ENCODE measurements at regions not wholly inside any gene's neighbourhood (a gene's known extent, or its start where the extent isn't known, plus 50 kb on each side); places are given as distances from the start of the nearest gene placed in this dataset.
"Not testable (repeated sequence)": the region's sequence is repeated elsewhere in the genome, so short reads cannot be mapped to it uniquely, and the experiment has no call there.

GRCh38 chr1:93765099-93765498 lies 83.5 kb upstream of the BCAR3 start:
- Histone ChIP-seq H3K4me1 (peaks cover 20% of the 10 kb centered on the region), H3K4me3 (no peak overlapping the region), H3K27me3 (ENCODE audit: low read depth) (no peaks in the 10 kb centered on the region), H3K9me3 (no peaks in the 10 kb centered on the region; the same call in 1 of the 2 replicates), H3K36me3 (replicated peaks) (no peaks in the 10 kb centered on the region)
- DNase-seq (ENCODE audit: low spot score in 2 of 2): no peak
- in situ Hi-C loops (cut with MboI; ENCODE audit: low sequenced_read_pairs): no loop called here

- Histone ChIP-seq H3K4me1 (peaks cover 18% of the 10 kb centered on the region), H3K36me3 (replicated peaks) (no peaks in the 10 kb centered on the region)
- in situ Hi-C loops (cut with MboI; ENCODE audit: low sequenced_read_pairs): no loop called here
Observed at GRCh38 chr1:93764366-93764750, 82.7 kb upstream of the BCAR3 start.

DNA sequence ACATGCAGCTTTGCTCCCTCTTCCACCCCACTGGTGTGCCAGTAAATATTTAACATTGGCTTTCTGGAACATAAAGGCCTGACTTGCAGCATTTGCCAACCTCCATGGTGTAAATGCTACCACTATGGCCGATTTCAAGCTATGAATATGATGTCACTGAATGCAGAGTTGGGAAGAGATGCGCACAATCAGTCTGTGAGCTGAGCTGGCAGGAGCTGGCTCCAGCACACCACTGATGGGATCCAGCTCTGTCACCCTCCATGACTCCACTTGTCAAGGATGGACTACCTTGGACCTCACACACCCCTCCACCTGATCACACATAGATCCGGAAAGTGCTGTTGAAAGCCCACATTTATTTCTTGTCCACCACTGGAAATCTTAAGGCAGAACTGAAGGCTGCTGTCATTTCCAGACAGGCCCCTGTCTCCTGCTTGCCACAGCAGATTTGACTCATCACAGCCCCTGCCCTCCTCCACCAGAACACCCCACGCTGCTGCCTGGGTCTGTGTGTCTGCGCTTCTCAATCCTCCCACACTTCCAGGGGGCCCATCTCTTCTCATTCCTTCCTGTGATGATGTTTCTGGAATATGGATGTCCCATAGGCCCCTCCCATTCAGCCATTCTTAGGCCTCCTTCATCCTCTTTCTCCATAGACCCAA lies 82.2 kb upstream of the BCAR3 start:
- in situ Hi-C loops (cut with MboI; ENCODE audit: low sequenced_read_pairs): no loop called here

More at GRCh38 chr1:93764366-93764750, 82.7 kb upstream of the BCAR3 start:
- Histone ChIP-seq H3K27me3 (ENCODE audit: low read depth) (no peaks in the 10 kb centered on the region), H3K4me3 (no peak overlapping the region), H3K9me3 (no peaks in the 10 kb centered on the region; the same call in 1 of the 2 replicates)
- no peak for DNase-seq (ENCODE audit: low spot score in 2 of 2)

DNA sequence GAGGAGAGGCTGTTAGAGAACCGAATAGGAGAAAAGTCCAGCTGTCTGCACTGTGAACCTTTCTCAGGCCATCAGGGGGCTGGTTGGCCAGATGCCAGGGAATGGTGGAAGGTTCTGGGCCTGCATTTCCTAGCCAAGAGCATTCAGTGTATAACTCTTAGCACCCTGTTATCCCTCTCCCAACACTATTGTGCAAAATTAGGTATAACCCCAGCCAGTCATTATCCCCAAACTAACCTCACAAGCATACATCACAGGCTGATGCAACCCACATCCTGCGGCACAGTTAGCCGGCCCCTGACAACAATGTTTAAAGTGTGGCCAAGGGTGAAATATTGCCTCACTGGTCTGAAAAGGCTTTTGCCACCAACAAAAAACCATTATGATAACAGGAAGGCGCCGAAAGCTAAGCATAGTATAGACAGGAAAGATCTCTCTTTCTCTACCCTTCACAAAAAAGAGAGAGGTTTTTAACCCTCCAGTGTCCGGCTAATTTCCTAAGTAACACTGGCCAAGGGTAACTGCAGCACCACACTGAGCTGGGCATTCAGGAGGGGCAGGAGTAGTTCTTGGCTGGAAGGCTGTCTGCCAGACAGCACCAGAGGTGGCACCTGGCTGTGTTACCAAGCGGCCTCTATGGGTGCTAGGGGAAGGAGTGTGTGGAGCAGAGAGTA lies 77.3 kb upstream of the BCAR3 start:
- Histone ChIP-seq H3K4me3 (no peak overlapping the region), H3K36me3 (replicated peaks) (no peaks in the 10 kb centered on the region), H3K4me1 (no peaks in the 10 kb centered on the region), H3K9me3 (no peaks in the 10 kb centered on the region), H3K27me3 (ENCODE audit: low read depth) (no peaks in the 10 kb centered on the region)
- in situ Hi-C loops (cut with MboI; ENCODE audit: low sequenced_read_pairs): no loop called here
- no peak for DNase-seq (ENCODE audit: low spot score in 2 of 2)

More for the DNA sequence above, 82.2 kb upstream of the BCAR3 start:
- no peak for DNase-seq (ENCODE audit: low spot score in 2 of 2)
- no peaks in the 10 kb centered on the region for H3K9me3 ChIP-seq
- no peaks in the 10 kb centered on the region for H3K27me3 ChIP-seq (ENCODE audit: low read depth)
- H3K4me1 ChIP-seq: peaks cover 14% of the 10 kb centered on the region
- H3K4me3 ChIP-seq: no peak overlapping the region
- no peaks in the 10 kb centered on the region for H3K36me3 ChIP-seq (replicated peaks)

DNA sequence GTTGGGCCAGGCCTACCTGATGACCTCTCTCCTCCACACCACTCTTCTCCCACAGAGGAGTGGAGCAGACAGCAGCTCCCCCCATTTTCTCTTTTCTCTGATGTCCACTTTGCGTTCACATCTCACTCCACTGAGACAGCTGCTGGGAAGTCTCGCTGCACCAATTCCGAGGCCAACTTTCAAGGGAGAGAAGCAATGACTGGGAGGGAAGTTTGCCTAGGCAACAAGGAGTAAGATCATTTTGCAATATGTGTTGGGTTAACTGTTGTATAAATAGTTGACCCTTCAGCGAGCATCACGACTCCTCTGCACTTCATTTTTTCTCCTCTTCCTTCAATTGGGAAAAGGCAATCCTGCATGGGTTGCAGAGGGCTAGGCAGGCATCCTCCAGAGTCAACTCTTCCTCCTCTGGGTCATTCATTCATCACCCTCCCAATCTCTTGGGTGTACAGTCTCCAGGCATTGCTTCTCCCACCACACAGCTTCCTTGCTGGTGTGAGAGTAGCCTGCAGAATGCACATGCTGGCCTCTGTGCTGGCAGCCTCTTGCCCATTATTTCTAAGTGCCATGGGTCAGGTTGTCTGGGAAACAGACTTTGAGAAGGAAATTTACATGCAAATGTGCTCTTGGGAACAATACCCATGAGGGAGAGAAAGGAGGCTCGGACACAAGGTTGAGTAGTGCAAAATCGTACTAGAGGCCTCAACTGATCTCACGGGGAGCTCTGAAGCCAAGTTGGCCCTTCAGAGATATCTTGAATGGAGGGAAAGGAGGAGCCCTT lies 75.8 kb upstream of the BCAR3 start:
- H3K4me3 ChIP-seq: no peak overlapping the region
- no peaks in the 10 kb centered on the region for H3K27me3 ChIP-seq (ENCODE audit: low read depth)
- no peak for DNase-seq (ENCODE audit: low spot score in 2 of 2)
- no peaks in the 10 kb centered on the region for H3K9me3 ChIP-seq
- in situ Hi-C loops (cut with MboI; ENCODE audit: low sequenced_read_pairs): no loop called here
- no peaks in the 10 kb centered on the region for H3K4me1 ChIP-seq
- H3K36me3 ChIP-seq (replicated peaks): no peaks in the 10 kb centered on the region

DNA sequence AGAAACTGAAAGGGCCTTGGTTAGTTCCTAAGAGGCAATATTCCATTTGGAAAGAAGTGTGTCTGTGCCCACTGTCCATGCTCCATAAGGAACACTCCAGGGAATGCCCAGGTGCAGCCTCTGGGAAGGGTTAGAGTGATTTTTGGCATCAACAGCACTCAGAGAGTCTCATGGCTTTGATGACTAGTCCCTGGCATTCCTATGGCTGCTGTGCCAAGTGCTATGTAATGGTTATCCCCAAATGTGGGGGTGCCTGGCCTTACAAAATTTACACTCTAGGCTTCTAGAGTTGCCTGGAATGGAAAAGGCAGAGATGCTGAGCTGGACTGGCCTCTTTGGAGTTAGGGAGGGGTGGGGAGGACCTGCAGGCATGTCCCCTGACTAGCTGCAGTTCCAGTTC lies 75.0 kb upstream of the BCAR3 start:
- no peak overlapping the region for H3K4me3 ChIP-seq
- DNase-seq (ENCODE audit: low spot score in 2 of 2): no peak
- H3K9me3 ChIP-seq: no peaks in the 10 kb centered on the region
- H3K27me3 ChIP-seq (ENCODE audit: low read depth): no peaks in the 10 kb centered on the region
- H3K36me3 ChIP-seq (replicated peaks): no peaks in the 10 kb centered on the region
- in situ Hi-C loops (cut with MboI; ENCODE audit: low sequenced_read_pairs): no loop called here
- no peaks in the 10 kb centered on the region for H3K4me1 ChIP-seq

DNA sequence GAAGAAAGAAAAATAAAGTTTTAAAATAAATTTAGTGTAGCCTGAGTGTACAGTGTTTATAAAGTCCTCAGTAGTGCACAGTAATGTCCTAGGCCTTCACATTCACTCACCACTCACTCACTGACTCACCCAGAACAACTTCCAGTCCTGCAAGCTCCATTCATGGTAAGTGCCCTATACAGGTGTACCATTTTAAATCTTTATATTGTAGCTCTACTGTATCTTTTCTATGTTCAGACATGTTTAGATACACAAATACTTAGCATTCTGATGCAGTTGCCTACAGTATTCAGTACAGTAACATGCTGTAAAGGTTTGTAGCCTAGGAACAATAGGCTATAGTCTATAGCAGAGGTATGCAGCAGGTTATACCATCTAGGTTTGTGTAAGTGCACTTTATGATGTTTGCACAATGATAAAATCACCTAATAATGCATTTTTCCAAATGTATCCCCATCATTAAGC lies 73.6 kb upstream of the BCAR3 start:
- H3K9me3 ChIP-seq; H3K27me3 ChIP-seq (ENCODE audit: low read depth); H3K4me1 ChIP-seq; H3K4me3 ChIP-seq; in situ Hi-C loops (cut with MboI; ENCODE audit: low sequenced_read_pairs); DNase-seq (ENCODE audit: low spot score in 2 of 2); H3K36me3 ChIP-seq (replicated peaks): not testable (repeated sequence)

DNA sequence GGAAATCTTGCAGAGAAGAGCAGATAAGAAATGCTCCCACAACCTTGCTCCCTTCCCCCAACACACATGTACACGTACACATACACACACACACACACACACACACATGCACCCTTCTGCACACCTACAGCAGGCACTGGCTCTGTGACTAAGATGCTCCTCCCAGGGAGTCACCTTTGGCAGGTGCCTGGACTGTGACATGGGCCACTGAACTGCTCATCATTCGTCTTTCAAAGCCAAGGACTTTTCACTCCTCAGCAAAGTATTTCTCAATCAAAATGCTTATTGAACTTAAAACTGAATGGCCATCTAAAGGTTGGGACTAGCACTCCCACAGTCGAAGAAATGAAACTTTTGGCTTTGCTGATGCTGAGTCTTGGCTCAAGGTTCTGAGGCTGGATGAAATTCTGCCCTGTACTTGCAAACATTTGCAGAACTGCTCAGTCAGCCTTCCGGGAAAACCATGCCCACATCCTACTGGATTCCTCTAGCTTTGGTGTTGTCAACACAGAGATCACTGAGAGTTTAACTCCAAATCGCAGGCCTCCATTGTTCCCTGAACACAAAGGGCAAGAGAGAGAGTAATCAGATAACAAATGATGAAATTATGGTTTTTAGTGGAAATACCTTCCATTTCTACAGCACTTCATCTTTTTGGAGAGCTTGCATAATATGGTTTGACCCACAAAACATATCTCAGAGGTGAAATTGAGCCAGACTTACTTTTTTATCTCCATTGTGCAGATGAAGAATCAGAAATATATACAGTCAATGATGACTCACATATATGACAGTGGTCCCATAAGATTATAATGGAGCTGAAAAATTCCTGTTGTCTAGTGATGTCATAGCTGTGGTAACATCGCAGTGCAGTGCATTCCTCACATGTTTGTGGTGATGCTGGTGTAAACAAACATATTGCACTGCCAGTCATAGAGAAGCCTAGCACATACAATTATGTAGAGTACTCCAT lies 72.4 kb upstream of the BCAR3 start:
- Histone ChIP-seq H3K36me3 (replicated peaks) (no peaks in the 10 kb centered on the region), H3K27me3 (ENCODE audit: low read depth) (no peaks in the 10 kb centered on the region), H3K4me1 (no peaks in the 10 kb centered on the region), H3K4me3 (no peak overlapping the region), H3K9me3 (no peaks in the 10 kb centered on the region)
- no peak for DNase-seq (ENCODE audit: low spot score in 2 of 2)
- in situ Hi-C loops (cut with MboI; ENCODE audit: low sequenced_read_pairs): no loop called here

DNA sequence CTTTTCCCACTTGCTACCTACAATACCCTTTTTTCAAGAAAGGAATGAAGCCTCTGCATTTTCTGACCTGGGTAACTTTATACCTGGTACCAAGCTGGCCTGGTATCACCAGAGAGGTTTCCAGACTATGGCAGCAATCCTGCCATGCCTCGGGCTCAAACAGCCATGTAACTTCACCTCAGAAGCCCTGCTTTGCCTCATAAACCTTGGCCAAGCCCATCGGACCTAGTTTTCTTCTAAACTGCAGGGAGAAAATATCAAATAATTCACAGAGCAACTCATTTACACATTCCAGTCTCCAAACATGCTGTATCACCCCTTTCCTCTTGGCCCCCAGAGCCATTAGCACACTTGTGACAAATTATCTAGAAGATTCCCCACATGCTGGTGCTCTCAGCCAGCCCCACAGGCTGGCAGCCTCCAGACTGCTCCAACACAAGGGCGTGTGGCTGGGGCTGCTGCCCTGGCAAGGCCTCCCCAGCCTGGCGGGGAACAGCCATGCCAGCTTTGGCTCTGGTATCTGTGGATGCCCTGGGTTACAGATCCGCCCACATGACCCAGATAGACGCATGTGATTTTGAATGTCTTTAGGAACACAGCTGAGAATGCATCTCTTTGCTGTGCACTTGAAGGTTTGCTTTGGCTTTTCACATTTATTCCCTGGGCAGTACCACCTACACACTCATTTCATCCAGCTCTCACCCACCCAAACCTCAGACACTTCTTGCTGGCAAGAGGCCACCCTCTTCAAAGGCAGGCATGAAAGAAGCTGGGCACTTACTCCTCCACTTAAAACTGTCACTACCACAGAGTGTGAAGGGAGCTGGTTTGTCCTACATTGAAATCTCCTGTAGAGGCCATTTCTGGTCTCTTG lies 70.0 kb upstream of the BCAR3 start:
- no peaks in the 10 kb centered on the region for H3K27me3 ChIP-seq (ENCODE audit: low read depth)
- no peaks in the 10 kb centered on the region for H3K9me3 ChIP-seq
- no peak for DNase-seq (ENCODE audit: low spot score in 2 of 2)
- no peak overlapping the region for H3K4me3 ChIP-seq
- in situ Hi-C loops (cut with MboI; ENCODE audit: low sequenced_read_pairs): no loop called here
- no peaks in the 10 kb centered on the region for H3K4me1 ChIP-seq
- no peaks in the 10 kb centered on the region for H3K36me3 ChIP-seq (replicated peaks)

DNA sequence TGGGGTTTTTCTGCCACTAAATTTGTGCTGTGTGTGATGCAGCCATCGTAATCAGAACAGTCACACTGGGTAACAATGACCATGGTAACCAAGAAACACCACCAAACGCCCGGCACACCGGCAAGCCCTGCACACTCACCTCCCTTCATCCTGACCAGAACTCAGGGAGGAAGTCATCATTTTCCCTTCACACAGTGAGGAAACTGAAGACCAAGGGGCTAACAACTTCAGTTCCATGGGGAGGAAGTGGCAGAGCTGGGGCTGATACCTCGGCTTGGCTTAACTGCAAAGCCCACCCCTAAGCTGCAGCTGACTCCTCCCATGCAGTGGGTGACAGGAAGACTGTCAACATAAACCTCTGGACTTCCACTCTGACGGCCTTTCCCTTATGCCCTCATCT lies 69.3 kb upstream of the BCAR3 start:
- H3K27me3 ChIP-seq (ENCODE audit: low read depth): no peaks in the 10 kb centered on the region
- no peak for DNase-seq (ENCODE audit: low spot score in 2 of 2)
- in situ Hi-C loops (cut with MboI; ENCODE audit: low sequenced_read_pairs): no loop called here
- H3K4me3 ChIP-seq: no peak overlapping the region
- H3K9me3 ChIP-seq: no peaks in the 10 kb centered on the region
- no peaks in the 10 kb centered on the region for H3K36me3 ChIP-seq (replicated peaks)
- no peaks in the 10 kb centered on the region for H3K4me1 ChIP-seq

GRCh38 chr1:93749894-93750301 lies 68.3 kb upstream of the BCAR3 start:
- H3K4me3 ChIP-seq: no peak overlapping the region
- no peaks in the 10 kb centered on the region for H3K4me1 ChIP-seq
- H3K27me3 ChIP-seq (ENCODE audit: low read depth): no peaks in the 10 kb centered on the region
- no peak for DNase-seq (ENCODE audit: low spot score in 2 of 2)
- in situ Hi-C loops (cut with MboI; ENCODE audit: low sequenced_read_pairs): no loop called here
- H3K9me3 ChIP-seq: no peaks in the 10 kb centered on the region
- H3K36me3 ChIP-seq (replicated peaks): no peaks in the 10 kb centered on the region

DNA sequence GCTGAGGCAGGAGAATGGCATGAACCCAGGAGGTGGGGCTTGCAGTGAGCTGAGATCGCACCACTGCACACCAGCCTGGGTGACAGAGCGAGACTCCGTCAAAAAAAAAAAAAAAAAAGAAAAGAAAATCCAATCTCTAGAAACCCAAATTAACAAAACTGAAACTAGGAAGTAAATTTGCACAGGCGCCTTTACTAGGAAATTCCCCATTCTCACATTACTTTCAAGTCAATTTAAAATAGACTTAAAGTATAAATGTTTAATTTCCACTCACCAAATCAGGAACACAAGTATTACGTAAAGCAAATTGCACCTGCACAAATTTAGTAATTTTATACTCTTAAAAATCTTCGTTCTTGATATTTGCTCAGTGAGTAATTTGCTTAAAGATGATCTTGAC lies 67.8 kb upstream of the BCAR3 start:
- Histone ChIP-seq H3K27me3 (ENCODE audit: low read depth) (no peaks in the 10 kb centered on the region), H3K9me3 (no peaks in the 10 kb centered on the region), H3K4me1 (no peaks in the 10 kb centered on the region), H3K4me3 (no peak overlapping the region), H3K36me3 (replicated peaks) (no peaks in the 10 kb centered on the region)
- no peak for DNase-seq (ENCODE audit: low spot score in 2 of 2)
- in situ Hi-C loops (cut with MboI; ENCODE audit: low sequenced_read_pairs): no loop called here

Data from HAP-1 (cell line).